NCI-H748 treated with DMSO at 0.1 percent for 48 hours (cell line): ENCODE measurements at regions not wholly inside any gene's neighbourhood (a gene's known extent, or its start where the extent isn't known, plus 50 kb on each side); places are given as distances from the start of the nearest gene placed in this dataset.

Experiments used
- DNase-seq: peaks from one replicate; lab custom pipeline; 2025; lab: John Stamatoyannopoulos, UW

GRCh38 chr15:94606286-94606685 is 374.9 kb downstream of the MCTP2 start:
- DNase-seq, result no peak

GRCh38 chr15:94607176-94607654 is 375.9 kb downstream of the MCTP2 start:
- DNase-seq, result no peak

DNA sequence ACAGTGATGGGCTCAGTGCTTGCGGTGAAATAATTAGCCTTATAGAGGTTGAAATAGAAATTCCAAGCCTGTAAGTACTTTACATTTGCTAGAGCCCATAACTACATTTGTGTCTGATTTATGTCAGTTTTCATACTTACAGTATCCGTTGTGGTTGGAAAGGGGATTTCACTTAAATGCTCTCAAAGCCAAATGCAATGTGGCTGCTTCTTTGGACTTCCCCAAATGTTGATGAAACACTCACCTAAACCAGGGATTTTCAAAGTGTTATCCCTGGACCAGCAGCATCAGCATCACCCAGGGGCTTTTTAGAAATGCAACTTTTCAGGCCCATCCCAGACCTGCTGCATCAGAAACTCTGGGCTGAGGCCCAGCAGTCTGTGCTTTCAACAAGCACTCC is 378.7 kb downstream of the MCTP2 start:
- DNase-seq, result no peak

GRCh38 chr15:94610485-94610884 is 379.1 kb downstream of the MCTP2 start:
- no peak for DNase-seq

DNA sequence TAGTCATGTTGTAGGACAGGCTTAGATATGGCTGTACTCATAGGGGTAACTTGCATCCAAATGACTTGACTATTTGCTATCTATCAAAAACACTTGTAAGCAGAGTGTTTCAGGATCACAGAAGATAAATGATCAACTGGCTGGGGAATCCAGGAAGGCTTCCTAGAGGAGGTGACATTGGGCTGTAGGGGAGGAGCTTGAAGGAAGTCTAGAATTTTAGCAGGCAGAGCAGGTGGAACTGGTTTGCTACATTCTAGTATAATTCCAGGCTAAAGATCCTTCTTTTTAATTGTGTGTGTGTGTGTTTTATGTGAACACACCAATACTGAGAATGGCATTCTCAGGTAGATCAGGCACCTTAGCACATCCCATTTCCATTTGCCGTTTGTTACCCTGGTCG is 380.3 kb downstream of the MCTP2 start:
- DNase-seq, result no peak

GRCh38 chr15:94615688-94616087 is 384.3 kb downstream of the MCTP2 start:
- no peak for DNase-seq

- DNase-seq, result no peak
Observed at GRCh38 chr15:94620632-94621031, 389.3 kb downstream of the MCTP2 start.

DNA sequence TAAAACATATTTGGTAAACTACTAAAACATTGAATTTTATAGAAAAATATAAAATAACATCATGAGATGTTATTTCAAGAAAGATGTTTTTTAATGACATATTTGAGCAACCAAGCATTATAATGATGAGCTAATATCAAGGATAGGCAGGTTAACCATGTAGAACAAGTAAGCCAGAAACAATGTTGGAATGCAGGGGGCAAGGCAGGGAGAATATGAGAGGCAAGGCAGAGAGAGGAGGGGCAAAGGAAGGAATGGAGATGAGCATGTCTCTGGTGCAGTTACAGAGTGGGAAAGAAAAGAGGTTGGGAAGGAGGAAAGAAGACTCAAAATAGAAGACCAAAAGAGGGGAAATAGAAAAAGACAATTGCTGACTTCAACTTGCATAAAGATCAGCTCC is 390.4 kb downstream of the MCTP2 start:
- DNase-seq, result no peak

DNA sequence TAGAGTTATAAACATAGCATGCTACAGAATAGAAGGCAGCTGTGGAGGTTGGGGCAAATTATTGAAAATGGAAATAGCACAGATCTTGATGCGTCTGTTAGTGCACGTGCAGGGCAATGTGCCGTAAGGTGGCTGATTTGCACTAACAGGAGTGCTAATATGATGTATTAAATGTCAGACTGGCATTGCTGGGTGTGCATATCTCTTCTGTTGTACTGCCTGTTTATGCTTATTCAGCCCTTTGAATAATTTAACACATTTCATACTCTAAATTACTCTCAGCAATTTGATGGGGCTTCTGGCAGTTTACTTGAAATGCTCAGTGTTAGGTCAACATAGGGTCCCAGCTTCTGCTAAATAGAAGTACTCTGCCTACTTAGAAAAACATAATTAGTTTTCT is 395.6 kb downstream of the MCTP2 start:
- no peak for DNase-seq

- no peak for DNase-seq
Observed at GRCh38 chr15:94631608-94632007, 400.2 kb downstream of the MCTP2 start.

DNA sequence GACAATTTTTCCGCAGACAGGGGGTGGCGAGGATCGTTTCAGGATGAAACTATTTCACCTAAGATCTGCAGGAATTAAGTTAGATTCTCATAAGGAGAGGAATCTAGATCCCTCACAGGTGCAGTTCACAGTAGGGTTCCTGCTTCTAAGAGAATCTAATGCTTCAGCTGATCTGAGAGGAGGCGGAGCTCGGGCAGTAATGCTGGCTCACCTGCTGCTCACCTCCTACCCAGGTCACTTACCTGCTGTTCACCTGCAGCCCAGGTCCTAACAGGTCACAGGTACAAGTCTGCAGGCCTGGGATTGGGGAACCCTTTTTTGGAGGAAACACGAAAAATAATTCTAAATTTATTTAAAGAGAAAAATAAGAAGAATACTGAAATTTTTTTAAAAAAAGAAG is 406.8 kb downstream of the MCTP2 start:
- DNase-seq, result no peak

DNA sequence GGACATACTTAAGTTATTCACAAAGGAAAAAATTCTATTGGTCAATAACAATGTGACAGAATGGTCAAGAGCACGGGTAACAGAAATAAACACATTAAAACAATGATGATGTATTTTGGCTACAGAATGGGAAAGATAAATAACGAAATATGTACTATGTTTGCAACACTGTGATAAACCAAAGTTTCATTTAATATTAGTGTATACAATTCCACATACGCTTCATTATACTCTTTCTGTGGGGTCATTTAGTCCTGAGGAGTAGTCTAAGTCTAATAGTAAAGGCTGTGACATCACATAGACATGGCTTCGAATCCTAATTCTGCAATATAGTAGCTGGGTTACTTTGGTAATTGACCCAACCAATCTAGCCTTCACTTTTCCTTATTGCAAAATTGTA is 408.3 kb downstream of the MCTP2 start:
- no peak for DNase-seq

GRCh38 chr15:94644433-94644832 is 413.1 kb downstream of the MCTP2 start:
- DNase-seq, result no peak

DNA sequence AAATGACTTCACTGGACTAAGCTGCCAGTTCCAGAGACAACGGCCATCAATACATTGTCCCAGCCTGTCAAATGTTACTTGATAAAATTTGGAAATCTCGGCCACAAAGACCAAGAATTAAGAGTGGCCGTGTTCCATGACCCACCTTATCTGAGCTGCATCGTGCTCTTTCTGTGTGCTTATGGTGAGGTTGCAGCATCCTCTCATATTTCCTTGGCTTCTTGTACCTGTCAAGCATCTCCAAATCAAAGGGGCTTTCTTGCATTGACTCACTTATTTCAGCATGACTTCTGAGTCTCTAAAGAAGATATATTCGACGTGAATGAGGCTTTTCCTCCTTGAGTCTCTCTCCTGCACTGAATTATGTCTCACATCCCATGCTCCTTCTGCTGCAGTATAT is 421.7 kb downstream of the MCTP2 start:
- DNase-seq, result no peak

- DNase-seq, result no peak
Observed at GRCh38 chr15:94655249-94655880, 424.0 kb downstream of the MCTP2 start.

GRCh38 chr15:94665676-94666441 is 434.5 kb downstream of the MCTP2 start:
- DNase-seq, result no peak

GRCh38 chr15:94666553-94666952 is 435.2 kb downstream of the MCTP2 start:
- no peak for DNase-seq

GRCh38 chr15:94667109-94667508 is 435.7 kb downstream of the MCTP2 start:
- DNase-seq, result no peak

DNA sequence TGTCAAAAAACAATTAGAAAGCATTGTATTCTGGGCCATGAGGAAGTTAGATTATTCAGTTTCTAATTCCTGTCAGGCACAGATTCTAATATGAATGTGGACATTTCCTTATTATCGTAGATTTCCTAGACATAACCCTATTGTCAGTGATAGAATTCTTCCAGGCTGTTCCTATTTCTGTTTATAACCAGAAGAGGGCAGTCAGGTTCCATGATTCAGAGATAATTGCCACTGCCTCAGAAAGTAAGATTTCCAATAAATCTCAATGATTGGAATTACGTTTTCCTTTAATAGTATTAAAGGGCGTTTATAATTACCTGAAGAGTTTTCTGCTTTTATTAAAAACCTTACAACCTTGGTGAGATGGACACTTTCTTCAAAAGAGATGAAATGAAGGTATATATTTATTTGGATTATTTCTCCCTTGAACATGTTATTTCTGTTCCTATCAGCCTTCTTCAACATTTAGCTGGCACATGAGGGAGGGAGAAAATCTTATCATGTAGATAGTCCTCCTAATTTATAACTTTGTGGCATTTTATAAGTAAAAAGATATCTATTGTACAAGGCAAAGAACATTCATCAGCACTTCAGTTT is 439.2 kb downstream of the MCTP2 start:
- peak; percentile 48 for DNase-seq

- no peak for DNase-seq
Observed at GRCh38 chr15:94671858-94672532, 440.6 kb downstream of the MCTP2 start.

DNA sequence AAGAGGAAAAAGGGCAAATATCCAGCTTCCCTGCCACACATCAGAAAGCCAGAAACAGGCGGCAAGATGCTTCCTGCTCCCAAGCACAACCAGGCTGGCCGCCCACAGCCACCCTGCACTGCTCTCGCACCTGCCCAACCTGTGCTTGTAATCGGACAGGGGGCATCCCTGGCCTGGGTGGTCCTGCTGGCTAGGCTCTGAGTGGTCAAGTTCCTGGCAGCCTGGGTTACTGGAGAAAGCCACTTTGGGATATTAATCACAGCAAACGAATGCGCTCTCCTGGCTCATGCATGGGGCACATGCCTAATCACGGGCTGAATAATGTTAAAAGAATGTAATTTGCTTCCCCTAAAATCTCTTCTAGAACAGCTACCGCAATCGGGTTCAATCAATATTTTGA is 442.4 kb downstream of the MCTP2 start:
- no peak for DNase-seq

GRCh38 chr15:94674296-94674695 is 442.9 kb downstream of the MCTP2 start:
- DNase-seq, result no peak
